HG02840 (cell line): ENCODE measurements at regions not wholly inside any gene's neighbourhood (a gene's known extent, or its start where the extent isn't known, plus 50 kb on each side); places are given as distances from the start of the nearest gene placed in this dataset.

Experiments
- ATAC-seq: cut with Tn5 transposase; IDR thresholded peaks from one replicate; pipeline ENCODE4 v1.9.1; 2021; ENCODE audit warnings: mild to moderate bottlenecking, moderate library complexity, moderate number of reproducible peaks; ENCODE audit not compliant: unreplicated experiment, low FRiP score

DNA sequence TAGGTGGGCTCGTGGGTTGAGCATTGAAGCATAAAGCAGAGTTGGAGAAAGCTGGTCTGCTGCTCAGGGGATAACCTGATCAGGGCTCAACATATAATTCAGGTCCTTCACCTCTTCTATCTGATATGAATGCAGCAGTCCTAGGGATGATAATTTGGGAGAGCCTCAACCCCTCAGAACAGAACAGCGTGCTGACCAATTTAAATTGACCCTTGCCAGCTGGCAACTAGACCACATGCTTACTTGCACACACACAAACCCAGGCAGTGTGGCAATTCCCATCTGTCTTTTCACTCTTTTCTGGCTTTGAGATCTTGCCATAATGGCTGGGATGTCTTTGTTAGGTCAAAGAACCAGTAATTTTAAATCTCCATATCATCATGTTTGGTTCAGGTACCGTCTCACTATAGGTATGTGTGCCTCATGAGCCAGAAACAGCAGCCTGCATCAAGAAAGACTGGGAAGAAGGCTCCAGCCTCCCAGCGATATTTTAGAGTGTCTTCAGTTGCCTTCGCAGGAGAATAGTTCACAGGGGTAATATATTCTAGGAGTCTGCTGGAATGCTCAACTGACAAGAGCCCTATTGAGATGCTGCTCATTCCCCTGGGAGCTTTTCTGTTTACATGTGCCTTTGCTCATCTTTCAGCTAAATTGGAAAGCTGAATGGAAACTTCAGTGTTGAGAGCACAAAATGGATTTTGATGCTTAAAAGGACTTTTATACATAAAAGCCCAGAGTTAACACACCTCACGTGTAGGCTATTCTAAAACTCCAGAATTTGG is 497.6 kb downstream of the RASEF start:
- ATAC-seq: no peak

DNA sequence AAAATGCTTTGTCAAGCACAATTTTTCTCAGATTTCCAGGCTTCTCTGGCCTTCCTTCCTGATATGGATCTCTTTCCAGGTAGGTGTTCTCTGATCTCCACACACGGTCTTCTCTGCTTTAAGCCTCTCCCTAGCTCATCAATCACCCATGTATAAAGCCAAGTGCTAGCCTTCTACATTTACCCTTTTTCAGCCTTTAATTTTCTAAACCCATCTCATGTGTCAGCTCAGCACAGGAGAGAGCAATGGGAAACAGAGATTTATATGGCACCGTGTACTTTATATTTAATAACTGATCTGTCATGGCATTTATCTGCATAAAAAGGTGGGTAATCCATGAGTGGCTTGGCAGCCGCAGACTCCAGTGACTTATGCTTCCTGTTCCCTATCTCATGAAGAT is 495.0 kb downstream of the RASEF start:
- ATAC-seq: no peak

DNA sequence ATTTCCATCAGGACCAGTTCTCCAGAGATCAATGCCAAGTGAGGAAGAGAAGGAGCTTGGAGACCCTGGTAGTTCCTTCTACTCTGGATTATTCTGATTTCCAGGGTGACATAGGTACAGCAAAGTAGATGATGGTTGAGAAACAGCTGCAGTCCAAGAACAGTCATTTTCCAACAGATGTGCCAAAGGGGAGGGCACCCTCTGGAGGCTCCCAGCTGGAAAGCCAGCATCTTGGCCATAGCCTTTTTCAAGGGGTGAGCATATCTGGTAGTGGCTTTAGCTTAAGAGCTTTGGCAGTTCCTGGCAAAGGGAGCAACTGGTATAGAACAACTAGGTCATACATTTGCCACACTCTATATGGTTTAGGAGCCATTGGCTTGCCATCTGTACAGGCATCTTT is 492.7 kb downstream of the RASEF start:
- no peak for ATAC-seq

DNA sequence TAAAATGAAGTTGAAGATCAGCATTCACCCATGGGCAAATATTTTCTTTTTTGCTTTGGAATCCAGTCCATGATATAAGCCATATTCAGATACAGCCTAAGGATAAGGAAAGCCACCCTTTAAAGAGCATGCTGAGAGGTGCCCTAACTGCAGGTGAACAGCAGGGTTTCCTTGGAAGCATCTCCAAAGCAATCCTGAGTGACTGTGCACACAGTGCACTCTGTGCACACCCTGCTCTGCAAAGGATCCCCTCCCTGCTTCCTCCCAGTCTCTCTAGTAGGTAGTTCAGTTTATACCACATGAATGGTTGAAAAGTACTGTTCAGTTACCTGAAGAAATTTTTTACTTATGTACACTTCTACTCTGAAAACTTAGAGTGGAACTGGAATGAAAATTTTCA is 491.4 kb downstream of the RASEF start:
- no peak for ATAC-seq

DNA sequence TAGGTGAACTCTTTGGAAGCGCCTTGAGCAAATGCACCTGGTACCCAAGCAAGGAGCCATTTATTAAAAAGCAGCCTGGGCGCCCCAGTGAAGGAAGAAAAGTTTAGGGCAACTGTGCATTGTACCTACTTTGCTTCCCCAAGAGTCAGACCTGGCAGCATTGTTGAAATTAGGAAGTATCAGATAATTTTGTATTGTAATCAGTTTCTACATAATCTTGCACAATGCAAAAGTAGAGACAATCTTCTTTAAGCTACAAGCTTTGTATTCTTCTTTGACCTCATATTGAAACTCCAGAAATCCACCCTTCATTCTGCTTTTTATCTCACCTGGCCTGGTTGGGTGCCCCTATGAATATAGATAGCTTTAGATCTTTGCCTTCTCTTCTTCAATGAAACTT is 490.8 kb downstream of the RASEF start:
- no peak for ATAC-seq

DNA sequence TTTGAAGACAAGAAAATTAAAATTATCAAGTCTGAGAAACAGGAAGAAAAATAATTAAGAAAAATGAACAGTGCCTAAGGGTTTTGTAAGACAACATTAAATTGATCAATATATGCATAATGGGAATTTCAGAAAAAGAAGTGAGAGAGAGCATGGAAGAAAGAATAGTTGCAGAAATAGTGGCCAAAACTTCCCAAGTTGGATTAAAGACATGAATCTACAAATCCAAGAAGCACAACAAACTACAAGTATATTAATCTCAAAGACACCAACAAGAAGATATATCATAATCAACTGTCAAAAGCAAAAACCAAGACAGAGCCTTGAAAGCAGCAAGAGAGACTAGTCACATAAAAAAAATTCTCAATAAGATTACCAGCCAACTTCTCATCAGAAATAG is 488.0 kb downstream of the RASEF start:
- no peak for ATAC-seq

DNA sequence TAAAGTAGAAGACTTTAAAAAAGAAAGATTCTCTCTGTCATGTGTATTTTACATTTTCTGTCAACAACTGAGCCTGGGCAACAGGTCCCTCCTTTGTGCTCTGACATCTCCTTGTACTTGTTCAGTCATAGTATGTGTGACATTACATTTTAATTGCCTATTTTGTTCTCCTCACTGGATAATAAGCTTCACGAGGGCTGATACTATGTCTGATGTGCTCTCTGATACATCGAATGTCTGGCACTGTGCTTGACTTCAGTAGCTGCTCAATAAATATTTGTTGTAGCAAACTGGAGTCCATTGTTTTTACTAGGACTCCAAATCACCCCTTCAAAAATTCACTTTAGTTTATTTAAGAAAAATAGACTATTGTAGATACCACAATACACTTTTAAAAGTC is 482.0 kb downstream of the RASEF start:
- no peak for ATAC-seq

DNA sequence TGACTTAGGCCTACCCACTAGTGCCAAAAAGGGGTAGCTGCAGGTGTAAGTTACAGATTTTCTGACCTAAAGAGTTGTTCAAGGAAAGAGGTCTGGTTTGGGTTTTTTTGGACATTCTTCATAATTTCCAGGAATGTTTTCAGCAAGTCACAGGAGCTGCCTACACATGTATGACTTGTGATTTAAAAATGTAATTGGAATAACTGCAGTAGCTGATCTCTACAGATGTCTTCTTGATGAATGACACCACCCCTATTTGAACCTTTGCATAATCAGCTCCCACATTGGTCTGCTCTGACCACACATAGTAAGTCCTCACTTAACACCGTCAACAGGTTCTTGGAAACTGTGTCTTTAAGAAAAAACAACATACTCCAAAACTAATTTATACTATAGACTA is 481.4 kb downstream of the RASEF start:
- ATAC-seq: no peak

DNA sequence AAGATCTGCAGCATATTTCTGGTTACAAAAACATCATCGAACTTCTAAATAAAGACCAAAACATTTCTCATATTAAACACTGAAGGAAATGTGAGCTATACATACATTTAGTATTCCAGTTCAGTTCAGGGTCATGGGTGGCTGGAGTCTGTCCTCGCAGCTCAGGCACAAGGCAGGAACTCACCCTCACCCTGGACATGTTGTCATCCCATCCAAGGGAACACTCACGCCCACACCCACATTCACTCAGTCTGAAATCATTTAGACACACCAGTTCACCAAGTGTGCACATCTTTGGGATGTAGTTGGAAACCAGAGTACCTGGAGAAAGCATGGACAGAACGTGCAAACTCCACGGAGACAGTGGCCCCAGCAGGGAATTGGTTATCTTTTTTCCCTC is 481.0 kb downstream of the RASEF start:
- no peak for ATAC-seq

DNA sequence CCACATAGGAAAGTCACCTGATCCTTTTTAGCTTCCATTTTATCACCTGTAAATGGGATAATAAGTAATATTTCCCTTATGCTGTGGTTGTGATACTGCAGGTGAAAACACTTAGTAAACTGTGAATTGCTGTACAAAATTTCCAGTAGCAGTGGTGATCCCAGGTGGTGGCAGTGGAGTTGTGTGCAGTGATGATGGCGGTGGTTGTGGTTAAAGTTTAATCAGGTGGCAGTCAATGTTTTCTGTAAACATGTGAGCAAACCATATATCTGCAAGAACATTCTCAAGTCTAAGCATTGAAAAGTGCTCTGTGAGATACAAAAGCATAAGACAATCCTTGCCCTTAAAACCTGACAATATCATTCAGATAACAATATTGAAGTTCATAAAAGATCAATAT is 480.2 kb downstream of the RASEF start:
- ATAC-seq: no peak

DNA sequence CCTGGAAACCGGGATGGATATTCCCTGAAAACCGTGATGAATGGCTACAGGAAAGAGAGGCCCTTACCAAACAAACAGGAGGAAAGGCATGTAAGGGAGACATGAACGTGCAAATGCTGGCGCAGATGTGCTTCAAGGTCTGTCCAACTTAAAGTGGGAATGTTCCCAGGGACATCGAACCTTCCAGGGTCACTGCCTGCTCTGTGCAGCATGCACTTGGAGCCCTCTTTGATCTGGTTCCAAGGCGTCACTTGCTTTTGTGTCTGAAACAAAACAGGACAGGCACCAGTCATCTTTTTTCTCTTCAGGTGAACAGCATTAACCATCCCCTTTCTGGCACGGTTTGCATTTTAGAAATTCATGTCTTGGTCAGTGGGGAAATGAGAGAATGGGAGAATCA is 479.4 kb downstream of the RASEF start:
- no peak for ATAC-seq

DNA sequence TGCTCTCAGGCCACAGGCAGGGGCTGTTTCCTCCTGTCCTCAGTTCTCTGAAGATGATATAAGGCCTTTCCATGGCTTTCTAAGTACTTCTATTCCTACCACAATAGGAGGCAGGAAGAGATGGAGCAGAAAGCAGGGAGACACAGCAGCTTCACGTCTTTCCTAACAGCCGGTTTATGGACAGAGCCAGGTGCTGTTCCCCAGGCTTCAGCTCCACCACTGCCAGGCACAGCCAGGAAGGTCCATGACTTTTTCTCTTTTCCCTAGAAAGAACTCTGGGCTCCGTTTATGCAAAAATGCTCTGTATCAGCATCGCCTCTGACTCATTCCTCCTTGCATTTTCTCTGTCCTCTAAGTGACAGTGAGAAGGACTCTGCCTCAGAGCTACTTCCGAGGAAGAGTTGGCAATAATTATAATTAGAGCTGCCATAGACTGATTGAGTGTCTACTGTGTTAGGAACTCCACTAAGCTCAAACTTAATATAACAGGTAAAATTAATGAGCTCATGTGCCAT is 478.5 kb downstream of the RASEF start:
- no peak for ATAC-seq

DNA sequence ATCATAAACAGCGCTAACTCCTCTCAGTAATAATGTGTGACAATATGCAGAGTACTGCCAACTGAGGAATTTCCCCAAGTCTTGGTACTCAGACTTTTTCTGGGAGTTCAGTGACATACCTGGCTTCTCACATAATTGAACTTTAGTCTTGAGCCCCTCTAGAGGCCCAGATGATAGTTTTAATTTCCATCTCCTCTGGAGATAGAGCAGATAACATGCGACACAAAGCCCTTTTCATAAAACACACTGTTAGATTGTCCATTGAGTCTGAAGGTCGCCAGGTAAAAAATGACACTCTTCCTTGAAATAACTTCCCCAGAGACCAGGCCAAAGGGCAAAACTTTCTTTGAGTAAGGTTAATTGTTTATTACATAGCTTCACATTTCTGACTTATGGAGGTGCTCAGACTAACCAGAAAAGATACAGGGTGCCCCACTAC is 476.0 kb downstream of the RASEF start:
- ATAC-seq: no peak

DNA sequence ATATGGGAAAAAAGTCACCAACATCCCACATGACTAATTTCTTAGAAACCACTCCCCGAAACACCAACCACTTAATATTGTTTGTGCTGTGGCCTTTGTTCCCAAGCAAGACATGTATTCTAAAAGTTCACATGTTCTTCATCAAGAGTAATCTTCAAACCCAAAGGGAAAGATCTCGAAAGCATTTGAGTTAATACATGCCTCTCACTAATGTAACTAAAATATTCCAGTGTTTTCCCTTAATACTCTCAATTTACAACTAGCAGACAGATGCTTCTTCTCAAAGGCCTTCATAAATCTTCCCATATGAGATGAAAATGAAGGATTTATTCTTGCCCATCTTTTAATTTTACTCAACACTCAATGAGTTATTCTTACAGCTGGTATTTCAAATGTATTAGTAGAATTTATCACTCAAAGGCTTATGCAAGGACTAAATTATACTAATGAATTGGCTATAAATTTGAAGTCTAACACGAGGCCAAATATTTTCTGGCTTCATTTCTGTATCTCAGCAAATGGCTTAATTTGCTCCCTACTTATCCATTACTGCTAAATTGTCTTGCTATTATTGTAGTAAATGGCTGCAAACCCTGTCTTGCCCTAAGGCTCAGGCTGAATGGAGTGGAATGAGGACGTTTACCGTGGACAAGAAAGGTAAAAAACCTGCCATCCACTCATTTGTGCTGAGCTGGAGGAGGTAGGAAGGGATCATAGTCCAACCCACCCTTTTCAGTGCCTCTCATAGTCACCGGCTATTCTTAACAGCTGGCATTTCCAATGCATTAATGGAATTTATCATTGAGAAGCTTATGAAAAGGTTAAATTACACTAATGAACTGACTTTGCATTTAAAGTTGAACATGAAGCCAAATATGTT is 474.4 kb downstream of the RASEF start:
- no peak for ATAC-seq

DNA sequence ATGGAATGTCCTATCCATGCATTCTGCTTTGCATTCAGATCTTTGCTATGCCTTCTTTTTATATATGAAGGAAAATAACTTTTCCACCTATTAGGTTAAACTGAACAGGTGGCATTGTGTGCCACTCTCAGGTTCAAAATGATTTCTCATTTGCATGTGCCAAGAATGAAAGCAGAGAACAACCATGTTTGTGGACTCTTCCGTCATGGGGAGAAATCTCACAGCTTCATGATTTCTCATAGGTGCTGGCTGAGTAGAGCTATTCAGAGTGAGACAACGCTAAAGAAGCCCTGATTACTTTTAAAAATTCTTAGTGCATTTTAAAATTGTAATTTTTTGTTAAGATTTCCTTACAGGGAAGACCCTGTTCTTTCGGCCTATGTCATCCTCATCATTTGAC is 472.1 kb downstream of the RASEF start:
- ATAC-seq: no peak

DNA sequence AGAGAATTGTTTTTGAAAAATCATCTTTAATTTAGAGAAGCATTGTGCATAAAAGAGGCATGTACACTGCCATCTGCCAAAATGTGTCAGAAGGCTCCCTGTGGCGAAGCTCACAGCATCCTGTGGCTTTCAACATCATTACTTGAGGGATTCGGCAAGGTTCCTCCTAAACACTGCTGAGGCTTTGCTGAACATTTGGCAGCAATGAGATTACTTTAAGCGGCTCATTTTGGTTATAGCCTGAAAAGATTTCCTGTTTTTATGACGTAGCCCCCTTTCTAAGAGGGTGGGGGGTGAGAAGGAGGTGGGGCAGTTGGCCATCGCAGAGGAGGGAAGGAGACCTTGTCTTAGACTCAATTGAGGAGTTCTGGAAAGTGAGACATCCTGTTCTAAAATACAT is 469.4 kb downstream of the RASEF start:
- no peak for ATAC-seq

DNA sequence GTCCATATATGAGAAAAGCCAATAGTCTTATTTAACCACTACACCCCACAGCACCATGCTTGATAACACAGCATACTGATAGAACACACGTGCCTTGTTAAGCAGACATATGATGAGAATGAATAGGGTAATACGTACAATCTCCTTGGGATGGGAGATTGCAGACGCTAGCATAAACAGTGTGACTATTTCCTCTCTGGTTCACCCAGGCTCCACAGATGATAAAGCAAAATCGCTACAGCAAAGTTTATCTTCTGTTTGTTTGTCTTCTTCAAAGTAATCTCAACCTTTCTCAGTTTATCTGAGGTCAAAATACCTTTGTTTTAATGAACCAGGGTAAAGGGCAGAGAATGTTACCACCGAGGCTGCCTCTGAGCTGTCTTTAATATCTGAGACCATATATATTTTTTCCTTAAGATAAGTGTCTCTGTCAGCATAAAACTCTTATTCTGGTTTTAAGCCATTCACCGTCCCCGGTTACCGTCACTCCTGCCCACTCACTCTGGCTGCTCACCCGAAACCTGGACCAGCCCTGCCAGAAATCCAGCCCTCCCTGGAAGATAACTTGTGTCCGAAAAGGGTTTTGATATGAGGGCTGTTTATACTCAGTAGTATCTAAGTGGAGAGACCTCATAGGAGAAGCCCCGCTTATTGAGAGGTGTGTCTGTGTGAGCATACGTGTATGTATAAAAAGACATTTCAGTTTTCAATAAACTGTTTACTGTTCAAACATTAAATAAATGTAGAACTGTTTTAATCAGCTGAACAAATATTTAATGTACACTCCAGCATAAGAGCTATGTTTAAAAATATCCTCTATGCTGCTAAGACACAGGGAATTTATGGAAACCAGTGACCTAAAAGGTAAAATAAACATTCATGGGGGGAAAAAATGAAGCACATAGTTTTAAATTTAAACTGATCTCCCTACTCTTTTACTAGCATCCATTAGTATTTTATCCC is 465.4 kb downstream of the RASEF start:
- ATAC-seq: no peak

DNA sequence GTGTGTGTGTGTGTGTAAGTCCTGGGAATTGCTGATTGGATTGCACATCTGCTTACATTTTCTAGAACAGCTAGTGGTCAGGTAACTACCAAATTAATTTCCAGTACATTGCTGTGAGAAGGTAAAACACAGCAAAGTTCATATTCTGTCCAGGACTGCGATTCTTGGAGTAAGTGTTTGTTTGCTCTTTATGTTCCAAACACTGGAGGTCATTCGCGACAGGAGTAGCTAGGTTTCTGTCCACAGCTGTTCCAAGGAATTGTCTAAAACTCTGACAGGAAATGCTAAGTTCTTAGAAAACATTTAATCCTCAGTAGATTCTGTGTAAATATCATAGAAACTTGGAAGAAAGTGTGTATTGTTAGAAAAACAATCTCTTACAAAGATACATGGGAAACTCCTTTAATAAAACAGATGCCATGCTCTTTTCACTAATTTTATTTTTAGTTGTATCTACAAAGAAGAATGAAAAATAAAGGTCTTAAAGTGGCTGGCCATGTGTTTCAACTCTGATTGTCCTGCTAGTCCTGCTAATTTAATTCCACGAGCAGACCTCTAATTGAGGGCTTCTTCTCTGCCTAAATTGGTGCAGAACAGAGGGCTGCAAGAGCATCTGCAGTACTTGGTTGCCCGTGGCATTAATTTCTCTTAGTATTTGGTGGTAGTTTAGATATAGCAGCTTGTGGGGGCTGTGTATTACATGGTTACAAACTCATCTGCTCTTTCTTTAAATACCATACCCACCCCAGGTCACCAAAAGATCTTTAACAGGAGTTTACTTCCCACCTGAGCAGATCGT is 464.5 kb downstream of the RASEF start:
- ATAC-seq: no peak

DNA sequence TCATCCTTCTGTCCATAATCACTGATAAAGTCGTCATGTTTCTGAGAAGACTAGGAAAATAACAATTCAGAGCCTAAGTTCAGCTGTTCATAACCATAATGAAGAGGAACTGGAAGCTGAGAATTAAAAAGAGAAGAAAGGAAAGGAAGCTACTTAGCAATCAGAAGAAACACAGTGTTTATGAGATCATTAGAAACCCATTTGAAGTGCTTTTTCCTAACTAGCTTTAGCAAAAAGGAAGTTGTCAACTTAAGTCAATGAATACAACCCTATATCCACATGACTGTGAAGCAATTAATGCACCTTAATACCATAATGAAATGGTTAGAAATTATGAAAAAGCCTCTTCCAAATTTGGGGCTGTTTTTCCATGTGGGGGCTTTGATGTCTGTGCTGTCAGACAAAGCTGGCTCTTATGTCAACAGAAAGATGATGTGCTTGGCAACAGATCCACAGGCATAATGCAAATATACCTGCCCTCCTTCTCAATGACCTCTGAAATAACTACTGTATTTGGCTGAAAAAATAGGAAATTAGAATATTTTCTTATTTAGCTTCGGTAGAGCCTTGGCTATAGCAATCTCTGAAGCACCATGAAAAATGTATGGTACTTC is 463.5 kb downstream of the RASEF start:
- ATAC-seq: no peak
